ENCODE measurements at regions not wholly inside any gene's neighbourhood (a gene's known extent, or its start where the extent isn't known, plus 50 kb on each side); places are given as distances from the start of the nearest gene placed in this dataset.

- no peak overlapping the region for H3K27ac ChIP-seq (ENCODE audit: insufficient read depth, low read length)
- no peak overlapping the region for H3K4me2 ChIP-seq (ENCODE audit: extremely low read depth, insufficient read depth, low read length)
- no peak overlapping the region for H3K4me3 ChIP-seq (replicated peaks in 1 of 4; ENCODE audit: control extremely low read depth in 1 of 4, insufficient read depth in 1 of 4, low read depth in 3 of 4, low read length in 4 of 4)
- no peak for TF ChIP-seq CTCF (conservative IDR thresholded peaks at IDR 0.05 in 1 of 2, IDR thresholded peaks at IDR 0.05 in 1 of 2; ENCODE audit: low read depth in 1 of 2, low read length in 2 of 2)
- TF ChIP-seq EZH2 (IDR thresholded peaks at IDR 0.05; ENCODE audit: low read length, missing control alignments) = no peak
- H3K9ac ChIP-seq (ENCODE audit: insufficient read depth, low read length) = no peak overlapping the region
- H2AFZ ChIP-seq (ENCODE audit: low read length) = no peak overlapping the region
- no peaks in the 10 kb centered on the region for H3K36me3 ChIP-seq (ENCODE audit: control insufficient read depth, insufficient read depth, low read length)
- DNase-seq (ENCODE audit: low read depth in 2 of 2) = no peak
- no peaks in the 10 kb centered on the region for H3K79me2 ChIP-seq (ENCODE audit: control insufficient read depth, insufficient read depth, low read length)
- H3K4me1 ChIP-seq (ENCODE audit: control insufficient read depth, extremely low read depth, insufficient read depth, low read length) = no peaks in the 10 kb centered on the region
- H3K27me3 ChIP-seq (ENCODE audit: control insufficient read depth, insufficient read depth, low read length) = no peaks in the 10 kb centered on the region
- H3K9me3 ChIP-seq (ENCODE audit: control insufficient read depth, insufficient read depth, low read depth, low read length) = no peaks in the 10 kb centered on the region
- H4K20me1 ChIP-seq (ENCODE audit: control insufficient read depth, extremely low read depth, insufficient read depth, low read length) = no peaks in the 10 kb centered on the region
These were observed 475.1 kb upstream of the ANKRD30A start for GRCh38 chr10:36650274-36650673.

GRCh38 chr10:36647540-36647939 lies 477.9 kb upstream of the ANKRD30A start:
- Histone ChIP-seq H3K9me3 (ENCODE audit: control insufficient read depth, insufficient read depth, low read depth, low read length) (no peaks in the 10 kb centered on the region), H3K4me1 (ENCODE audit: control insufficient read depth, extremely low read depth, insufficient read depth, low read length) (no peaks in the 10 kb centered on the region), H3K4me3 (replicated peaks in 1 of 4; ENCODE audit: control extremely low read depth in 1 of 4, insufficient read depth in 1 of 4, low read depth in 3 of 4, low read length in 4 of 4) (no peak overlapping the region), H3K79me2 (ENCODE audit: control insufficient read depth, insufficient read depth, low read length) (no peaks in the 10 kb centered on the region), H3K9ac (ENCODE audit: insufficient read depth, low read length) (no peak overlapping the region), H2AFZ (ENCODE audit: low read length) (no peak overlapping the region), H4K20me1 (ENCODE audit: control insufficient read depth, extremely low read depth, insufficient read depth, low read length) (no peaks in the 10 kb centered on the region), H3K27me3 (ENCODE audit: control insufficient read depth, insufficient read depth, low read length) (no peaks in the 10 kb centered on the region), H3K36me3 (ENCODE audit: control insufficient read depth, insufficient read depth, low read length) (no peaks in the 10 kb centered on the region), H3K27ac (ENCODE audit: insufficient read depth, low read length) (no peak overlapping the region), H3K4me2 (ENCODE audit: extremely low read depth, insufficient read depth, low read length) (no peak overlapping the region)
- TF ChIP-seq EZH2 (IDR thresholded peaks at IDR 0.05; ENCODE audit: low read length, missing control alignments) (no peak), CTCF (conservative IDR thresholded peaks at IDR 0.05 in 1 of 2, IDR thresholded peaks at IDR 0.05 in 1 of 2; ENCODE audit: low read depth in 1 of 2, low read length in 2 of 2) (no peak)
- no peak for DNase-seq (ENCODE audit: low read depth in 2 of 2)

- Histone ChIP-seq H3K79me2 (ENCODE audit: control insufficient read depth, insufficient read depth, low read length) (no peaks in the 10 kb centered on the region), H3K4me3 (replicated peaks in 1 of 4; ENCODE audit: control extremely low read depth in 1 of 4, insufficient read depth in 1 of 4, low read depth in 3 of 4, low read length in 4 of 4) (no peak overlapping the region), H3K4me2 (ENCODE audit: extremely low read depth, insufficient read depth, low read length) (no peak overlapping the region), H2AFZ (ENCODE audit: low read length) (no peak overlapping the region), H3K4me1 (ENCODE audit: control insufficient read depth, extremely low read depth, insufficient read depth, low read length) (no peaks in the 10 kb centered on the region), H3K36me3 (ENCODE audit: control insufficient read depth, insufficient read depth, low read length) (no peaks in the 10 kb centered on the region), H4K20me1 (ENCODE audit: control insufficient read depth, extremely low read depth, insufficient read depth, low read length) (no peaks in the 10 kb centered on the region), H3K9me3 (ENCODE audit: control insufficient read depth, insufficient read depth, low read depth, low read length) (no peaks in the 10 kb centered on the region), H3K9ac (ENCODE audit: insufficient read depth, low read length) (no peak overlapping the region), H3K27ac (ENCODE audit: insufficient read depth, low read length) (no peak overlapping the region), H3K27me3 (ENCODE audit: control insufficient read depth, insufficient read depth, low read length) (no peaks in the 10 kb centered on the region)
- no peak for DNase-seq (ENCODE audit: low read depth in 2 of 2)
- no peak for TF ChIP-seq CTCF (conservative IDR thresholded peaks at IDR 0.05 in 1 of 2, IDR thresholded peaks at IDR 0.05 in 1 of 2; ENCODE audit: low read depth in 1 of 2, low read length in 2 of 2)
- TF ChIP-seq EZH2 (IDR thresholded peaks at IDR 0.05; ENCODE audit: low read length, missing control alignments) = no peak
These were observed 484.8 kb upstream of the ANKRD30A start for GRCh38 chr10:36640626-36641025.

Measured in fibroblast of lung (primary cell).